ENCODE measurements at regions not wholly inside any gene's neighbourhood (a gene's known extent, or its start where the extent isn't known, plus 50 kb on each side); places are given as distances from the start of the nearest gene placed in this dataset.

DNA sequence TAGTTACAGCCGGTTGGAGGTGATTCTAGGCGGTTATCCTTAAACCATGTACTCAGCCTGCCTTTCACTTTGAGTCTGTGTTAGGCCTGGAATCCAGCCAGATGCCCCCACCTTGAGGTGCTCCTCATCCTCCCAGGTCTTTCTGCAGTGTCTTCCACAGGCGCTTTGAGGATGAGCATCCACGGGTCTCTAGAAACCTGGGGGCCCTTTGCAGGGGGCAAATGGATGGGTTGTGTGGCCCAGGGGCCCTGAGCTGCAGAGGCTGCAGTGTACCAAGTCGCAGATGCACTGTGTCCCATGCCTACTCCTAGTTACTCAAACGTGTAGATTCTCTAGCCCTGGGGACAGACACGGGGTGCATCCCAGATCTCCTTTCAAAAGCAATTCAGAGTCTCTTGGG lies 242.1 kb upstream of the IRX1 start:
- Mint-ChIP-seq H3K9me3 (no peaks in the 10 kb centered on the region), H3K36me3 (ENCODE audit: low read depth) (no peaks in the 10 kb centered on the region), H3K4me1 (peaks cover 5% of the 10 kb centered on the region), H3K27me3 (ENCODE audit: low read depth, poor library complexity) (peaks cover 70% of the 10 kb centered on the region), H3K4me3 (no peak overlapping the region), H3K27ac (no peak overlapping the region)
- TF ChIP-seq, protein P1, sequence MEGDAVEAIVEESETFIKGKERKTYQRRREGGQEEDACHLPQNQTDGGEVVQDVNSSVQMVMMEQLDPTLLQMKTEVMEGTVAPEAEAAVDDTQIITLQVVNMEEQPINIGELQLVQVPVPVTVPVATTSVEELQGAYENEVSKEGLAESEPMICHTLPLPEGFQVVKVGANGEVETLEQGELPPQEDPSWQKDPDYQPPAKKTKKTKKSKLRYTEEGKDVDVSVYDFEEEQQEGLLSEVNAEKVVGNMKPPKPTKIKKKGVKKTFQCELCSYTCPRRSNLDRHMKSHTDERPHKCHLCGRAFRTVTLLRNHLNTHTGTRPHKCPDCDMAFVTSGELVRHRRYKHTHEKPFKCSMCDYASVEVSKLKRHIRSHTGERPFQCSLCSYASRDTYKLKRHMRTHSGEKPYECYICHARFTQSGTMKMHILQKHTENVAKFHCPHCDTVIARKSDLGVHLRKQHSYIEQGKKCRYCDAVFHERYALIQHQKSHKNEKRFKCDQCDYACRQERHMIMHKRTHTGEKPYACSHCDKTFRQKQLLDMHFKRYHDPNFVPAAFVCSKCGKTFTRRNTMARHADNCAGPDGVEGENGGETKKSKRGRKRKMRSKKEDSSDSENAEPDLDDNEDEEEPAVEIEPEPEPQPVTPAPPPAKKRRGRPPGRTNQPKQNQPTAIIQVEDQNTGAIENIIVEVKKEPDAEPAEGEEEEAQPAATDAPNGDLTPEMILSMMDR (IDR thresholded peaks at IDR 0.05) = no peak
- DNase-seq = no peak

DNA sequence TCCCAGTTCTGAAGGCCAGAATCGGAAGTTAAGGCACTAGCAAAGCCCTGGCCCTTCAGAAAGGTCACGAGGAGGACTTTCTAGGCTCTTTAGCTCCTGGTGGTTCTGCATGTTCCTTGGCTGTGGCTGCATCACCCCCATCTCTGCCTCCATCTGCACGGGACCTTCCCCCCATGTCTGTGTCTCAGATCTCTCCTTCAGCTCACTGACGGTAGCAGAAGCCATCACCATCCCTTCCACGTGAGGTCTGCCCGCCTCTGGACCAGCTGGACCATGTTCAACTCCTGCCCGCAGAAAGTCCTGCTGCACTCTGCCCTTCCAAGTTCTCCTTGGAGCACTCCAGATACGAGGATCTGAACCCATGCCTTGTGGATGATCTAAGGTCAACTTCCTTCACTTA lies 242.9 kb upstream of the IRX1 start:
- Mint-ChIP-seq H3K27ac (no peak overlapping the region), H3K4me1 (peaks cover 5% of the 10 kb centered on the region), H3K4me3 (no peak overlapping the region), H3K9me3 (no peaks in the 10 kb centered on the region), H3K27me3 (ENCODE audit: low read depth, poor library complexity) (peaks cover 70% of the 10 kb centered on the region), H3K36me3 (ENCODE audit: low read depth) (no peaks in the 10 kb centered on the region)
- TF ChIP-seq, protein P1 (IDR thresholded peaks at IDR 0.05) = no peak
- no peak for DNase-seq

DNA sequence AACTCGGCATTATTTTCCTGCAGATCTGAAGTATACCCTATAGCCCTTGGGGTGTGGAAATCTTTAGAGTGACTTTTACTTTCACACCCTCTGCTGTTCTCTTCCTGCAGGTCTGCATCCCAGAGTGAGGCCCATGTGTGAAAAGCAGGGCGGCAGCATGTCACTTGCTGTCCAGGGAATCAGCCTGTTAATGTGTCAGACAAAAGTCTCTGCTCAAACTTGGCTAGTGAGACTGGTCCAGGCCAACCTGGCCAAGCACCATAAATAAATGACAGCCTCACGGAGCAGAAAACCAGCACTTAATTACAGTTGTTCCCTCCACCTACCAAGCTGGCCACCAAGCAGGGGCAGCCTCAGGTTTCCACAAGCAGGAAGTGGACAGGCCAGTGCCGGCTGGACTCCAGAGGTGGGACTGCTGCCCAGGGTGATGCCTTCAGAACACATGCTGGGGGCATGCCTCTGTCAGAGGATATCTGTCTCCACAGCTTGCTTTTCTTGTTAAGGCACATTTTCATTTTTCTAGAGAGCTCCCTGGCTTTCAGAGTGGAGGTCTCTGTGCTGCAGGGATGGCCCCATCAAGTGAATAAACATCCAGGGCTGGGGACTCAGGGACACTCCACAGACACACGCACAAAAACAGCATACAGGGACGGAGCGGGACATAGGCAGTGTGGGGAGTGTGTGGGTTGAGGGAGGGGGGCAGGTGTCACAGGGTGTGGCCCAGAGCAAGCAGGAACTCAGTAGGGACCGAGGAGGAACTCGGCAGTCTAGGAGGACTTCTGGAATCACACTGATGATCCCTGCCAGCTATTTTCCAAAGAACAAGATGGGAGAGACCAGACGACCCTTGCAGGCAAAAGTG lies 243.8 kb upstream of the IRX1 start:
- Mint-ChIP-seq H3K27ac (no peak overlapping the region), H3K9me3 (no peaks in the 10 kb centered on the region), H3K4me1 (peaks cover 5% of the 10 kb centered on the region), H3K4me3 (no peak overlapping the region), H3K27me3 (ENCODE audit: low read depth, poor library complexity) (peaks cover 65% of the 10 kb centered on the region), H3K36me3 (ENCODE audit: low read depth) (no peaks in the 10 kb centered on the region)
- TF ChIP-seq, protein P1 (IDR thresholded peaks at IDR 0.05) = no peak
- no peak for DNase-seq

DNA sequence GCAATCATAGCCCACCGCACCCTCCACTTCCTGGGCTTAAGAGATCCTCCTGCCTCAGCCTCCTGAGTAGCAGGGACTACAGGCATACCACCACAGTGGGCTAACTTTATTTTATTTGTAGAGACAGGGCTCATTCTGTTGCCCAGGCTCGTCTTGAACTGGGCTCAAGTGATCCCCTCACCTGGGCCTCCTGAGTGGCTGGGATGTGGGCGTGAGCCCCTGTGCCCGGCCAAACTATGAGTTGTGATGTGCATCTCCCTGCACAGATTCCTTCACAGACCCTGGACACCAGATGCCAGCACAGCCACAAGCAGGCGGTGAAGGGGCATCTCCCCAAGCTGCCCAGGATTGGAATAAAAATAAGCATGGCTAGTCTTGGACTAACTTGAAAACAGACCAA lies 244.9 kb upstream of the IRX1 start:
- peaks cover 5% of the 10 kb centered on the region for H3K4me1 Mint-ChIP-seq
- no peak for DNase-seq

DNA sequence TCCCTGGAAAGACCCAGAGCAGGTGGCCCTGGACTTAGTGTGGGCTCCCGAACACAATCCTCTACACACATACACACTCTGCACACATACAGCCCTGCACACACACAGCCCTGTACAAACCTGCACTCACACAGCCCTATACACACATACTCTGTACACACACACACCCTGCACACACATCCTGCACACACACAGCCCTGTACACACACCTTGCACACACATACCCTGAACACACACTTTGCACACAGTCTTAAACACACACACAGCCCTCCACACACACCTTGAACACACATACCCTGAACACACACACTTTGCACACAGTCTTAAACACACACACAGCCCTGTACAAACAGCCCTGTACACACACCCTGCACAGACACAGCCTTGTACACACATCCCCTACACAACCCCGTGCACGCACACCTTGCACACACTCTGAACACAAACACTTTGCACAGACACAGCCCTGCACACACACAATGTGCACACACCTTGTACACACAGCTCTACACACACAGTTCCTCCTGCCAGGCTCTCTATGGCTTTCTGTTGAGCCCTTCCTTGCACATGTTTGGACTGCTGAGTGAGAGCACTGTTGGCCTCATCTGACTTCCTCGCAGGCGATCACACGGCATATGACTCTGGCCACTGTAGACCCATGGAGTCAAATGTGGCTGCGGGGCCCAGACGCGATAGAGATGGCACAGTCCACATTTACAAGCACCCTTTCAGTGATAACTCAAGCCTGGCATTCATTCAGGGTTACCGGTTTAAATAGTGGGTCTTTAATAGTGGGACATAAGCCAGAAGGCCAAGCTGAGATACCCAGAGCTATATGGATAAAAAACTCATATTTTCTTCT lies 245.7 kb upstream of the IRX1 start:
- H3K36me3 Mint-ChIP-seq (ENCODE audit: low read depth) = no peaks in the 10 kb centered on the region
- no peak for DNase-seq
- H3K4me3 Mint-ChIP-seq = no peak overlapping the region
- no peaks in the 10 kb centered on the region for H3K9me3 Mint-ChIP-seq
- peaks cover 5% of the 10 kb centered on the region for H3K4me1 Mint-ChIP-seq
- H3K27me3 Mint-ChIP-seq (ENCODE audit: low read depth, poor library complexity) = peaks cover 57% of the 10 kb centered on the region
- TF ChIP-seq, protein P1 (IDR thresholded peaks at IDR 0.05) = no peak
- H3K27ac Mint-ChIP-seq = no peak overlapping the region

More for the DNA sequence above, 244.9 kb upstream of the IRX1 start:
- Mint-ChIP-seq H3K4me3 (no peak overlapping the region), H3K36me3 (ENCODE audit: low read depth) (no peaks in the 10 kb centered on the region), H3K27ac (no peak overlapping the region), H3K9me3 (no peaks in the 10 kb centered on the region), H3K27me3 (ENCODE audit: low read depth, poor library complexity) (peaks cover 59% of the 10 kb centered on the region)
- TF ChIP-seq, protein P1 (IDR thresholded peaks at IDR 0.05) = no peak
